Keratinocyte (primary cell): ENCODE measurements at regions not wholly inside any gene's neighbourhood (a gene's known extent, or its start where the extent isn't known, plus 50 kb on each side); places are given as distances from the start of the nearest gene placed in this dataset.

Experiments
- DNase-seq: peaks from one replicate; pipeline ENCODE4 v3.0.0-alpha.2; 2011; ENCODE audit warnings: low read depth, missing footprints, low spot score
- FAIRE-seq: peaks from 2 replicates; lab custom pipeline; 2011; peaks lifted over from hg19 to GRCh38; lab: Jason Lieb, UNC
- H2AFZ ChIP-seq: 2 replicates; pipeline ENCODE4 v1.6.0; 2012; ENCODE audit warnings: low read length, control low read depth, inconsistent platforms; ENCODE audit not compliant: control insufficient read depth
- H3K27ac ChIP-seq: 2 replicates; pipeline ENCODE4 v1.5.1; 2011; ENCODE audit warnings: low read length; ENCODE audit not compliant: control insufficient read depth, insufficient read depth
- H3K27me3 ChIP-seq: 3 replicates; pipeline ENCODE4 v1.6.0; 2011; ENCODE audit warnings: low read length; ENCODE audit not compliant: control insufficient read depth, insufficient read depth; ENCODE audit errors: extremely low read depth
- H3K36me3 ChIP-seq, 2 experiments: 2 replicates in 1 of 2; 3 replicates in 1 of 2; pipeline ENCODE4 v1.5.1; 2011; ENCODE audit warnings: low read length in 2 of 2, mild to moderate bottlenecking in 1 of 2; ENCODE audit not compliant: control insufficient read depth in 2 of 2, insufficient read depth in 2 of 2; ENCODE audit errors: extremely low read depth in 1 of 2
- H3K4me1 ChIP-seq: 3 replicates; pipeline ENCODE4 v1.5.1; 2011; ENCODE audit warnings: low read length; ENCODE audit not compliant: control insufficient read depth, insufficient read depth; ENCODE audit errors: extremely low read depth
- H3K4me2 ChIP-seq: 3 replicates; pipeline ENCODE4 v1.6.0; 2011; ENCODE audit warnings: low read depth, low read length; ENCODE audit not compliant: control insufficient read depth, insufficient read depth; ENCODE audit errors: extremely low read depth
- H3K4me3 ChIP-seq, 3 experiments: fragments of 200-600 bp in 1 of 3; sonication (generic) in 1 of 3; 2 replicates in 2 of 3; 3 replicates in 1 of 3; pipeline ENCODE4 v1.5.1; 2011 to 2016; ENCODE audit warnings: low read length in 3 of 3, mild to moderate bottlenecking in 3 of 3, control low read depth in 2 of 3, inconsistent platforms in 1 of 3, low read depth in 1 of 3, mixed read lengths in 1 of 3, mixed run types in 1 of 3, moderate library complexity in 1 of 3; ENCODE audit not compliant: control insufficient read depth in 2 of 3, insufficient read depth in 2 of 3; ENCODE audit errors: extremely low read depth in 1 of 3
- H3K79me2 ChIP-seq: 2 replicates; pipeline ENCODE4 v1.6.0; 2012; ENCODE audit warnings: low read length; ENCODE audit not compliant: control insufficient read depth, insufficient read depth
- H3K9ac ChIP-seq: 3 replicates; pipeline ENCODE4 v1.6.0; 2011; ENCODE audit warnings: low read length; ENCODE audit not compliant: control insufficient read depth, insufficient read depth; ENCODE audit errors: extremely low read depth
- H3K9me1 ChIP-seq: 3 replicates; pipeline ENCODE4 v1.6.0; 2011; ENCODE audit warnings: low read length; ENCODE audit not compliant: control insufficient read depth, insufficient read depth; ENCODE audit errors: extremely low read depth
- H3K9me3 ChIP-seq: 2 replicates; pipeline ENCODE4 v1.5.1; 2012; ENCODE audit warnings: low read depth, low read length; ENCODE audit not compliant: control insufficient read depth
- H4K20me1 ChIP-seq: 3 replicates; pipeline ENCODE4 v1.6.0; 2011; ENCODE audit warnings: low read length; ENCODE audit not compliant: control insufficient read depth, insufficient read depth; ENCODE audit errors: extremely low read depth
- EZH2 ChIP-seq: IDR thresholded peaks from one replicate; pipeline ENCODE4 v1.6.1; 2012; ENCODE audit warnings: inconsistent platforms, mild to moderate bottlenecking, low read length, moderate library complexity
- dilution Hi-C: fragments of 300-500 bp; cut with MboI; formaldehyde crosslinking; loops from one replicate; pipeline ENCODE4 v1.7.0; 2020; ENCODE audit warnings: low sequenced_read_pairs; ENCODE audit not compliant: extremely low pct_ligation_motif_present
- TF ChIP-seq, protein P1 (sequence below), 3 experiments: IDR thresholded peaks in 1 of 3; conservative IDR thresholded peaks in 1 of 3; optimal IDR thresholded peaks in 1 of 3; 2 replicates in 2 of 3; 3 replicates in 1 of 3; pipeline versions ENCODE3 to v1.5.1; 2011; ENCODE audit warnings: low read length in 3 of 3, mild to moderate bottlenecking in 3 of 3, moderate library complexity in 2 of 3, control low read depth in 1 of 3, inconsistent platforms in 1 of 3; ENCODE audit not compliant: insufficient read depth in 2 of 3; ENCODE audit errors: extremely low read depth in 1 of 3

DNA sequence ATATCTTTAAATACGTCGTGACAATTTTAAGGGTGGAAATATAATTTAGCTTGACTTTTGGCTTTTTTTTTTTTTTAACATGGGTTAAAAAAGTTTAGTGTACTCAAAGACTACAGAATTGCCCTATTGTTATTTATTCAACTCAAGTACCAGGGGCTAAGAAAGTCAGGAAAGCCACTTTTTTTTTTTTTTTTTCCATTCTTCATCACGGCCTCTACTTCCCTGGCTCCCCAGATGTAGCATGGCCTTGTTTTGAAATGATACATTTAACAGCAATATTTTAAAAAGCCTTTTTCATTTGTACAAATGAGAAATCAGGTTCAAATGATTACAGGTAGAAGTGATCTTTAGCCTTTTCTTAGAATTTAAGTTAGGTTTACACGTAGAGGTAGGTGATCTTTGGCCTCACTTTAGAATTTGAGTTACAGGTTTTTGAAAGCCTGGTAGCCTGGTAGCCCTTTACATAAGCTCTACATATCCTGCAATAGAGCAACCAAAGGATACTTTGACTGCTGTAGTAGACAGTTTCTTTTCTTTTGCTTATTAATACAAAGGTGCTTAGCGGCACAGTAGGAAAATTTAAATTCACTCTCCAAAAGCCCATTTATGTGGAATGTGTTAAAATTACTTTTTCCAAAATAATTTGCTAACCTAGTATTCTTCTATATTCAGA, 160.5 kb upstream of the MMS22L start:
- Histone ChIP-seq H3K4me3 (no peak overlapping the region), H4K20me1 (no peaks in the 10 kb centered on the region), H3K36me3 (no peaks in the 10 kb centered on the region), H3K27me3 (no peaks in the 10 kb centered on the region), H3K27ac (no peak overlapping the region), H3K9me3 (no peaks in the 10 kb centered on the region), H3K9me1 (no peaks in the 10 kb centered on the region), H3K4me2 (no peak overlapping the region), H3K4me1 (no peaks in the 10 kb centered on the region), H2AFZ (no peak overlapping the region), H3K79me2 (no peaks in the 10 kb centered on the region), H3K9ac (no peak overlapping the region)
- TF ChIP-seq, protein P1, sequence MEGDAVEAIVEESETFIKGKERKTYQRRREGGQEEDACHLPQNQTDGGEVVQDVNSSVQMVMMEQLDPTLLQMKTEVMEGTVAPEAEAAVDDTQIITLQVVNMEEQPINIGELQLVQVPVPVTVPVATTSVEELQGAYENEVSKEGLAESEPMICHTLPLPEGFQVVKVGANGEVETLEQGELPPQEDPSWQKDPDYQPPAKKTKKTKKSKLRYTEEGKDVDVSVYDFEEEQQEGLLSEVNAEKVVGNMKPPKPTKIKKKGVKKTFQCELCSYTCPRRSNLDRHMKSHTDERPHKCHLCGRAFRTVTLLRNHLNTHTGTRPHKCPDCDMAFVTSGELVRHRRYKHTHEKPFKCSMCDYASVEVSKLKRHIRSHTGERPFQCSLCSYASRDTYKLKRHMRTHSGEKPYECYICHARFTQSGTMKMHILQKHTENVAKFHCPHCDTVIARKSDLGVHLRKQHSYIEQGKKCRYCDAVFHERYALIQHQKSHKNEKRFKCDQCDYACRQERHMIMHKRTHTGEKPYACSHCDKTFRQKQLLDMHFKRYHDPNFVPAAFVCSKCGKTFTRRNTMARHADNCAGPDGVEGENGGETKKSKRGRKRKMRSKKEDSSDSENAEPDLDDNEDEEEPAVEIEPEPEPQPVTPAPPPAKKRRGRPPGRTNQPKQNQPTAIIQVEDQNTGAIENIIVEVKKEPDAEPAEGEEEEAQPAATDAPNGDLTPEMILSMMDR (optimal IDR thresholded peaks at IDR 0.05 in 1 of 3, IDR thresholded peaks at IDR 0.05 in 1 of 3, conservative IDR thresholded peaks at IDR 0.05 in 1 of 3; ENCODE audit: extremely low read depth in 1 of 3, insufficient read depth in 2 of 3, low read length in 3 of 3), result no peak
- no peak for TF ChIP-seq EZH2
- dilution Hi-C loops, result no loop called here
- FAIRE-seq (no peak), DNase-seq (no peak)

DNA sequence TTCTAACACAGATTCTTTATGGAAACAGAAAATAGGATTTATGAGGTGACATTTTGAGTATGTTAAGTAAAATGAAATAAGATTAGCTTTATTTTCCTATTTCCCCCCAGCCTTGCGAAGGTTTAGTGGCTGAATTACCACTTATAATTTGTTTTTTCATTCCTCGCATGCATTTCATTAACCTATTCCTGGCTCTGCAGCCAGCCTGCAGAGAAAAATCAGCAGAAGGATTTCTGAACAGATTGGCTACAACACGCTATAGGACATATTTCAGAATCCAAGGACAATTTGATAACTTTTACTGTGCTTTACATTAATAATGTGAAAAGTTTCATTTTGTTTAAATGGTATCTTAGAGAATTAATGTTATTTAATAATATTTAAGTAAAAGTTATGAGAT, 162.4 kb upstream of the MMS22L start:
- H3K79me2 ChIP-seq, result no peaks in the 10 kb centered on the region
- no peaks in the 10 kb centered on the region for H4K20me1 ChIP-seq
- no peak overlapping the region for H3K9ac ChIP-seq
- H3K36me3 ChIP-seq, result no peaks in the 10 kb centered on the region
- DNase-seq (no peak), FAIRE-seq (no peak)
- H2AFZ ChIP-seq, result no peak overlapping the region
- no peak overlapping the region for H3K27ac ChIP-seq
- no peak overlapping the region for H3K4me3 ChIP-seq
- dilution Hi-C loops, result no loop called here
- H3K4me2 ChIP-seq, result no peak overlapping the region
- TF ChIP-seq, protein P1 (optimal IDR thresholded peaks at IDR 0.05 in 1 of 3, IDR thresholded peaks at IDR 0.05 in 1 of 3, conservative IDR thresholded peaks at IDR 0.05 in 1 of 3; ENCODE audit: extremely low read depth in 1 of 3, insufficient read depth in 2 of 3, low read length in 3 of 3), result no peak
- no peak for TF ChIP-seq EZH2
- H3K9me3 ChIP-seq, result no peaks in the 10 kb centered on the region
- H3K9me1 ChIP-seq, result no peaks in the 10 kb centered on the region
- H3K4me1 ChIP-seq, result no peaks in the 10 kb centered on the region
- no peaks in the 10 kb centered on the region for H3K27me3 ChIP-seq
